GM23338 (cell line): ENCODE measurements at regions not wholly inside any gene's neighbourhood (a gene's known extent, or its start where the extent isn't known, plus 50 kb on each side); places are given as distances from the start of the nearest gene placed in this dataset.

Experiments
- ATAC-seq: fragments of 200-7000 bp; cut with Tn5 transposase; 3 replicates; pipeline ENCODE4 v1.9.1; 2020
- DNase-seq: peaks from one replicate; pipeline ENCODE4 v3.0.0-alpha.2; 2015; ENCODE audit warnings: low spot score
- H2AFZ ChIP-seq: fragments of 200-600 bp; sonication (generic); 2 replicates; pipeline ENCODE4 v1.8.0; 2016; ENCODE audit warnings: antibody characterized with exemption, mild to moderate bottlenecking, moderate library complexity
- H3F3A ChIP-seq: fragments of 200-600 bp; sonication (generic); replicated peaks from 2 replicates; pipeline ENCODE4 v1.8.0; 2017; ENCODE audit warnings: antibody characterized with exemption, mixed run types, low read depth
- H3K27ac ChIP-seq: fragments of 200-600 bp; sonication (generic); 2 replicates; pipeline ENCODE4 v1.6.1; 2016; ENCODE audit warnings: low read depth
- H3K27me3 ChIP-seq: fragments of 200-600 bp; sonication (generic); 2 replicates; pipeline ENCODE4 v1.8.0; 2016; ENCODE audit warnings: mild to moderate bottlenecking, mixed run types, moderate library complexity; ENCODE audit not compliant: insufficient read depth
- H3K36me3 ChIP-seq: fragments of 200-600 bp; sonication (generic); 2 replicates; pipeline ENCODE4 v1.8.0; 2016; ENCODE audit warnings: mild to moderate bottlenecking; ENCODE audit not compliant: insufficient read depth
- H3K4me1 ChIP-seq: fragments of 200-600 bp; sonication (generic); 2 replicates; pipeline ENCODE4 v1.8.0; 2016; ENCODE audit warnings: mild to moderate bottlenecking, moderate library complexity; ENCODE audit not compliant: insufficient read depth
- H3K4me2 ChIP-seq: fragments of 200-600 bp; sonication (generic); 2 replicates; pipeline ENCODE4 v1.7.1; 2017; ENCODE audit warnings: mixed run types
- H3K4me3 ChIP-seq: fragments of 200-600 bp; sonication (generic); 2 replicates; pipeline ENCODE4 v1.6.1; 2016; ENCODE audit warnings: mixed run types
- H3K79me2 ChIP-seq: fragments of 200-600 bp; sonication (generic); replicated peaks from 2 replicates; pipeline ENCODE4 v1.8.0; 2017; ENCODE audit warnings: mild to moderate bottlenecking; ENCODE audit not compliant: insufficient read depth
- H3K9me2 ChIP-seq: fragments of 200-600 bp; sonication (generic); 2 replicates; pipeline ENCODE4 v1.8.0; 2017; ENCODE audit not compliant: insufficient read depth
- H4K20me1 ChIP-seq: fragments of 200-600 bp; sonication (generic); replicated peaks from 2 replicates; pipeline ENCODE4 v1.8.0; 2017; ENCODE audit warnings: mild to moderate bottlenecking; ENCODE audit not compliant: insufficient read depth
- H3K27ac Mint-ChIP-seq: 2 replicates; pipeline ENCODE4 v1.8.0; 2020; ENCODE audit warnings: inconsistent platforms, mild to moderate bottlenecking, moderate library complexity, mixed read lengths
- H3K27me3 Mint-ChIP-seq: 3 replicates; pipeline ENCODE4 v1.8.0; 2022; ENCODE audit warnings: low read depth, mild to moderate bottlenecking, moderate library complexity, mixed read lengths, inconsistent platforms; ENCODE audit not compliant: insufficient read depth, poor library complexity
- H3K36me3 Mint-ChIP-seq: 3 replicates; pipeline ENCODE4 v1.8.0; 2021; ENCODE audit warnings: low read depth, mild to moderate bottlenecking, inconsistent platforms, moderate library complexity, mixed read lengths
- H3K4me1 Mint-ChIP-seq: 3 replicates; pipeline ENCODE4 v1.8.0; 2020; ENCODE audit warnings: mild to moderate bottlenecking, inconsistent platforms, mixed read lengths
- H3K4me3 Mint-ChIP-seq: 3 replicates; pipeline ENCODE4 v1.8.0; 2021; ENCODE audit warnings: moderate library complexity, mild to moderate bottlenecking, inconsistent platforms, mixed read lengths
- H3K9me3 Mint-ChIP-seq: 3 replicates; pipeline ENCODE4 v1.8.0; 2020; ENCODE audit warnings: moderate library complexity, mild to moderate bottlenecking, inconsistent platforms, mixed read lengths
- CREB1 ChIP-seq: fragments of 250-450 bp; sonication (Bioruptor Pico); IDR thresholded peaks from 2 replicates; pipeline ENCODE4 v1.5.0; 2020; ENCODE audit warnings: low read depth, mild to moderate bottlenecking, moderate library complexity
- EZH2 ChIP-seq: fragments of 200-600 bp; sonication (generic); IDR thresholded peaks from one replicate; pipeline ENCODE4 v1.8.0; 2017; ENCODE audit warnings: antibody characterized with exemption, mild to moderate bottlenecking, low read depth; ENCODE audit not compliant: unreplicated experiment
- EZH2phosphoT487 ChIP-seq: fragments of 200-600 bp; sonication (generic); IDR thresholded peaks from one replicate; pipeline ENCODE4 v1.8.1; 2018; ENCODE audit warnings: antibody characterized with exemption; ENCODE audit not compliant: unreplicated experiment
- JUNB ChIP-seq: IDR thresholded peaks from one replicate; pipeline ENCODE4 v1.6.1; 2016; ENCODE audit warnings: antibody characterized with exemption; ENCODE audit not compliant: unreplicated experiment
- NANOG ChIP-seq: IDR thresholded peaks from 2 replicates; pipeline ENCODE4 v1.6.1; 2016; ENCODE audit warnings: antibody characterized with exemption, borderline replicate concordance
- STAT1 ChIP-seq: IDR thresholded peaks from one replicate; pipeline ENCODE4 v1.6.1; 2016; ENCODE audit warnings: antibody characterized with exemption; ENCODE audit not compliant: unreplicated experiment
- ZNF114 ChIP-seq: fragments of 250-450 bp; sonication (Bioruptor Pico); IDR thresholded peaks from 2 replicates; pipeline ENCODE4 v1.5.0; 2020; ENCODE audit warnings: mild to moderate bottlenecking, moderate library complexity
- ZNF331 ChIP-seq: fragments of 250-450 bp; sonication (Bioruptor Pico); IDR thresholded peaks from 2 replicates; pipeline ENCODE4 v1.5.0; 2020; ENCODE audit warnings: low read depth, mild to moderate bottlenecking, moderate library complexity
- ZNF462 ChIP-seq: fragments of 250-450 bp; sonication (Bioruptor Pico); IDR thresholded peaks from 2 replicates; pipeline ENCODE4 v1.5.0; 2020; ENCODE audit warnings: mild to moderate bottlenecking, moderate library complexity
- TF ChIP-seq, protein P1 (sequence below), 2 experiments: fragments of 200-600 bp in 1 of 2; sonication (generic) in 1 of 2; conservative IDR thresholded peaks; 2 replicates each; pipeline versions ENCODE4 v1.5.1 to v1.6.1; 2016 to 2017; ENCODE audit warnings: antibody characterized with exemption in 2 of 2, low read depth in 2 of 2, mild to moderate bottlenecking in 2 of 2, moderate library complexity in 1 of 2
- TF ChIP-seq, protein P2 (sequence below): IDR thresholded peaks from one replicate; pipeline ENCODE4 v1.6.1; 2018; ENCODE audit warnings: antibody characterized with exemption; ENCODE audit not compliant: unreplicated experiment

DNA sequence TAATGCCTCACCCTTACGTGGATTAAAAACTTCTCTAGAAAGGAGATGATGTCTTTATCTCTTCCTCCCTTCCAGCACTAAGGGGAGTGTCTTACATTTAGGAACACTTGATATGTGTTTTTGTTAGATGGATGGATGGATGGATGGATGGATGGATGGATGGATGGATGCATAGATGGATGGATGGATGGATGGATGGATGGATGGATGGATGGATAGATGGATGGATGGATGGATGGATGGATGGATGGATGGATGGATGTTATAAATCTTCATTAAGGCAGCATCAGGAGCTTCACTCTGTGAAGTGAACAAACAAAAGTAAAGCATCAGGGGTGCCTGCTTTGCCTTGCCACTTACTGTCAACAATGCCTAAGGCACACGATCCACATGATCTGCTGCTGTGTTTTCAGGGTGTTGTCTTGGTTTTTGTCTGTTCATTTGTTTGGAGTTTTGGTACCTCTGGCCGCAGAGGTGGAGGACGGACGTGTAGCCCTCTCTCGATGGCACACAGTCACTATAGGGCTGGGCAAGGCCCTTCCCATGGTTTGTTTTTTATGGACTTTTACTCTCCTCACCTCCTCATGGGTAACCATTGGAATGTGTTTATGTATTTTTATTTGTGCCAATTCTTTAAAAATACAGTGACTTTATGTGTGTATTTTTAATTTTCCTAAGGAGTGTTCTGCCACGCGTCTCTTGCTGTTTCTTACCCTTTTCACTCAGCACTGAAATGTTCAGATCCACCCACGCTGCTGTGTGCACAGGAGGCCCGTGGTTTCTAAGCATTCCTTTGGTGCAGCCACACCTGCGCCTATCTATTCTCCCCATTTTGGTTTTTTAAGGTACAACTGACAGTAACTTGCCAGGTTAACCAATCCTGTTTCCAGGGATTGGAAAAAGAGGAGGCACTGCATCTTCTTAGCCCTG lies 91.8 kb upstream of the ENPP6 start (continued):
- TF ChIP-seq, protein P1, sequence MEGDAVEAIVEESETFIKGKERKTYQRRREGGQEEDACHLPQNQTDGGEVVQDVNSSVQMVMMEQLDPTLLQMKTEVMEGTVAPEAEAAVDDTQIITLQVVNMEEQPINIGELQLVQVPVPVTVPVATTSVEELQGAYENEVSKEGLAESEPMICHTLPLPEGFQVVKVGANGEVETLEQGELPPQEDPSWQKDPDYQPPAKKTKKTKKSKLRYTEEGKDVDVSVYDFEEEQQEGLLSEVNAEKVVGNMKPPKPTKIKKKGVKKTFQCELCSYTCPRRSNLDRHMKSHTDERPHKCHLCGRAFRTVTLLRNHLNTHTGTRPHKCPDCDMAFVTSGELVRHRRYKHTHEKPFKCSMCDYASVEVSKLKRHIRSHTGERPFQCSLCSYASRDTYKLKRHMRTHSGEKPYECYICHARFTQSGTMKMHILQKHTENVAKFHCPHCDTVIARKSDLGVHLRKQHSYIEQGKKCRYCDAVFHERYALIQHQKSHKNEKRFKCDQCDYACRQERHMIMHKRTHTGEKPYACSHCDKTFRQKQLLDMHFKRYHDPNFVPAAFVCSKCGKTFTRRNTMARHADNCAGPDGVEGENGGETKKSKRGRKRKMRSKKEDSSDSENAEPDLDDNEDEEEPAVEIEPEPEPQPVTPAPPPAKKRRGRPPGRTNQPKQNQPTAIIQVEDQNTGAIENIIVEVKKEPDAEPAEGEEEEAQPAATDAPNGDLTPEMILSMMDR (conservative IDR thresholded peaks at IDR 0.05; ENCODE audit: low read depth in 2 of 2), result no peak
- TF ChIP-seq JUNB (no peak), STAT1 (no peak), NANOG (no peak), CREB1 (CRISPR knock-in tag) (no peak), EZH2phosphoT487 (no peak)
- TF ChIP-seq, protein P2, sequence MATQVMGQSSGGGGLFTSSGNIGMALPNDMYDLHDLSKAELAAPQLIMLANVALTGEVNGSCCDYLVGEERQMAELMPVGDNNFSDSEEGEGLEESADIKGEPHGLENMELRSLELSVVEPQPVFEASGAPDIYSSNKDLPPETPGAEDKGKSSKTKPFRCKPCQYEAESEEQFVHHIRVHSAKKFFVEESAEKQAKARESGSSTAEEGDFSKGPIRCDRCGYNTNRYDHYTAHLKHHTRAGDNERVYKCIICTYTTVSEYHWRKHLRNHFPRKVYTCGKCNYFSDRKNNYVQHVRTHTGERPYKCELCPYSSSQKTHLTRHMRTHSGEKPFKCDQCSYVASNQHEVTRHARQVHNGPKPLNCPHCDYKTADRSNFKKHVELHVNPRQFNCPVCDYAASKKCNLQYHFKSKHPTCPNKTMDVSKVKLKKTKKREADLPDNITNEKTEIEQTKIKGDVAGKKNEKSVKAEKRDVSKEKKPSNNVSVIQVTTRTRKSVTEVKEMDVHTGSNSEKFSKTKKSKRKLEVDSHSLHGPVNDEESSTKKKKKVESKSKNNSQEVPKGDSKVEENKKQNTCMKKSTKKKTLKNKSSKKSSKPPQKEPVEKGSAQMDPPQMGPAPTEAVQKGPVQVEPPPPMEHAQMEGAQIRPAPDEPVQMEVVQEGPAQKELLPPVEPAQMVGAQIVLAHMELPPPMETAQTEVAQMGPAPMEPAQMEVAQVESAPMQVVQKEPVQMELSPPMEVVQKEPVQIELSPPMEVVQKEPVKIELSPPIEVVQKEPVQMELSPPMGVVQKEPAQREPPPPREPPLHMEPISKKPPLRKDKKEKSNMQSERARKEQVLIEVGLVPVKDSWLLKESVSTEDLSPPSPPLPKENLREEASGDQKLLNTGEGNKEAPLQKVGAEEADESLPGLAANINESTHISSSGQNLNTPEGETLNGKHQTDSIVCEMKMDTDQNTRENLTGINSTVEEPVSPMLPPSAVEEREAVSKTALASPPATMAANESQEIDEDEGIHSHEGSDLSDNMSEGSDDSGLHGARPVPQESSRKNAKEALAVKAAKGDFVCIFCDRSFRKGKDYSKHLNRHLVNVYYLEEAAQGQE, result no peak

DNA sequence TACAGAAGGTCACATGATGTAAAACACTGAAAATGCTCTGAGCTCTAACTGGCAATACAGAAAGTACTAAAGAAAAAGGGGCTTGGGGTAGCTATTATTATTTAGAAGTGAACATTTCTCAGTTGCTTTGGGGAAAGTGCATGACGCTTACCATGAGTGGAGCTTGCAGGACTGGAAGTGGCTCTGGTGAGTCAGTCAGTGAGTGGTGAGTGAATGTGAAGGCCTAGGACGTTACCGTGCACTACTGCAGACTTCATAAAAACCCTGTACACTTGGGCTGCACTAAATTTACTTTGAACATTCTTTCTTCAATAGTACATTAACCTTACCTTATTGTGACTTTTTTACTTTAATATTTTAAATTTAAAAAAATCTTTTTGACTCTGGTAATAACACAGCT lies 89.3 kb upstream of the ENPP6 start:
- Histone ChIP-seq H3K9me2 (peaks cover 6% of the 10 kb centered on the region), H3K79me2 (no peaks in the 10 kb centered on the region), H3K4me2 (no peak overlapping the region), H3F3A (no peaks in the 10 kb centered on the region), H3K4me3 (no peak overlapping the region), H3K27me3 (no peaks in the 10 kb centered on the region), H3K27ac (no peak overlapping the region), H3K4me1 (no peaks in the 10 kb centered on the region), H2AFZ (peak overlapping the region; percentile 19; the same call in 1 of the 2 replicates), H3K36me3 (no peaks in the 10 kb centered on the region), H4K20me1 (no peaks in the 10 kb centered on the region)
- no peaks in the 10 kb centered on the region; the same call in none of the 3 replicates for H3K36me3 Mint-ChIP-seq
- no peak for DNase-seq
- peaks cover 6% of the 10 kb centered on the region; the same call in 2 of the 3 replicates for H3K9me3 Mint-ChIP-seq
- no peaks in the 10 kb centered on the region for H3K27me3 Mint-ChIP-seq
- no peak for ATAC-seq
- H3K4me3 Mint-ChIP-seq, result no peak overlapping the region
- H3K4me1 Mint-ChIP-seq, result peaks cover 1% of the 10 kb centered on the region; the same call in 1 of the 3 replicates
- H3K27ac Mint-ChIP-seq, result no peak overlapping the region
- TF ChIP-seq CREB1 (CRISPR knock-in tag) (no peak), JUNB (no peak), STAT1 (no peak), EZH2 (no peak), ZNF462 (no peak), ZNF114 (CRISPR knock-in tag) (no peak), ZNF331 (CRISPR knock-in tag) (no peak), NANOG (no peak)
